ENCODE measurements at regions not wholly inside any gene's neighbourhood (a gene's known extent, or its start where the extent isn't known, plus 50 kb on each side); places are given as distances from the start of the nearest gene placed in this dataset.

GRCh38 chr12:31887109-31887811, 72.0 kb upstream of the RESF1 start:
- TF ChIP-seq EZH2phosphoT487 (IDR thresholded peaks at IDR 0.05; ENCODE audit: insufficient read depth, low read depth) = no peak
- TF ChIP-seq EZH2 (IDR thresholded peaks at IDR 0.05; ENCODE audit: insufficient read depth, poor library complexity, severe bottlenecking) = no peak

Measured in GM23248 (cell line).